ENCODE measurements at regions not wholly inside any gene's neighbourhood (a gene's known extent, or its start where the extent isn't known, plus 50 kb on each side); places are given as distances from the start of the nearest gene placed in this dataset.

GRCh38 chr1:168867941-168868634 lies 139.1 kb upstream of the DPT start:
- ChIA-PET POLR2A (no interaction called here), CTCF (no interaction called here)
- no peak for TF ChIP-seq CTCF (IDR thresholded peaks at IDR 0.05)
- Histone ChIP-seq H3K9me3 (ENCODE audit: control insufficient read depth in 1 of 2, insufficient read depth in 1 of 2, low read length in 2 of 2) (peaks cover 0 to 11% of the 10 kb centered on the region in 2 experiments), H3K27ac (ENCODE audit: low read depth in 1 of 2, low read length in 2 of 2) (no peak overlapping the region), H3K27me3 (ENCODE audit: control insufficient read depth in 1 of 2, insufficient read depth in 2 of 2, low read length in 2 of 2) (no peaks in the 10 kb centered on the region), H3K4me1 (ENCODE audit: insufficient read depth, low read length) (no peaks in the 10 kb centered on the region), H3K36me3 (ENCODE audit: insufficient read depth, low read length) (no peaks in the 10 kb centered on the region), H3K4me3 (ENCODE audit: low read length) (no peak overlapping the region)
- DNase-seq (no peak), ATAC-seq (ENCODE audit: poor library complexity) (no peak)
- H3K36me3 Mint-ChIP-seq (ENCODE audit: low read depth) = no peaks in the 10 kb centered on the region
- H3K4me1 Mint-ChIP-seq (ENCODE audit: low read depth) = no peaks in the 10 kb centered on the region
- no peaks in the 10 kb centered on the region for H3K27me3 Mint-ChIP-seq
- no peak overlapping the region for H3K4me3 Mint-ChIP-seq
- H3K9me3 Mint-ChIP-seq = peaks cover 3% of the 10 kb centered on the region
- intact Hi-C loops (cut with DNase I, micrococcal nuclease) = no loop called here
- H3K27ac Mint-ChIP-seq = no peak overlapping the region

DNA sequence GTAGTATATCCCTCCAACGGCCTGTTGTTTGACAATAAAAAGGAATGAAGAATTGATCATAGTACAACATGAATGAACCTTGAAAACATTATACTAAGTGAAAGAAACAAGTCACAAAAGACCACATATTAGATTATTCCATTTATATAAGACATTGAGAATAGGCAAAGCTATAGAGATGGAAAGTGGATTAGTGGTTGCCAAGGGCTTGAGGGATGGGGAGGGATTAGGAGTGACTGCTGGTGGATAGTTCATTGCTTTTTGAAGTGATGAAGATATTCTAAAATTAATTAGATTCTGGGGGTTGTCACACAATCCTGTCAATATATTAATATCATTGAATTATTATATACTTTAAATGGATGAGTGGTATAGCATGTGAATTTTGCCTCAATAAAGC lies 142.5 kb upstream of the DPT start:
- no peak for ATAC-seq (ENCODE audit: poor library complexity)
- POLR2A ChIA-PET = no interaction called here
- Mint-ChIP-seq H3K36me3 (ENCODE audit: low read depth) (no peaks in the 10 kb centered on the region), H3K9me3 (no peaks in the 10 kb centered on the region), H3K4me1 (ENCODE audit: low read depth) (no peaks in the 10 kb centered on the region), H3K4me3 (no peak overlapping the region), H3K27me3 (no peaks in the 10 kb centered on the region), H3K27ac (no peak overlapping the region)
- H3K27me3 ChIP-seq (ENCODE audit: control insufficient read depth in 1 of 2, insufficient read depth in 2 of 2, low read length in 2 of 2) = no peaks in the 10 kb centered on the region
- no peak overlapping the region for H3K4me3 ChIP-seq (ENCODE audit: low read length)
- no peak for DNase-seq
- no peaks in the 10 kb centered on the region for H3K4me1 ChIP-seq (ENCODE audit: insufficient read depth, low read length)
- intact Hi-C loops (cut with DNase I, micrococcal nuclease) = no loop called here
- H3K36me3 ChIP-seq (ENCODE audit: insufficient read depth, low read length) = no peaks in the 10 kb centered on the region
- CTCF ChIA-PET = no interaction called here
- H3K9me3 ChIP-seq (ENCODE audit: control insufficient read depth in 1 of 2, insufficient read depth in 1 of 2, low read length in 2 of 2) = no peaks in the 10 kb centered on the region
- H3K27ac ChIP-seq (ENCODE audit: low read depth in 1 of 2, low read length in 2 of 2) = no peak overlapping the region
- no peak for TF ChIP-seq CTCF (IDR thresholded peaks at IDR 0.05)

DNA sequence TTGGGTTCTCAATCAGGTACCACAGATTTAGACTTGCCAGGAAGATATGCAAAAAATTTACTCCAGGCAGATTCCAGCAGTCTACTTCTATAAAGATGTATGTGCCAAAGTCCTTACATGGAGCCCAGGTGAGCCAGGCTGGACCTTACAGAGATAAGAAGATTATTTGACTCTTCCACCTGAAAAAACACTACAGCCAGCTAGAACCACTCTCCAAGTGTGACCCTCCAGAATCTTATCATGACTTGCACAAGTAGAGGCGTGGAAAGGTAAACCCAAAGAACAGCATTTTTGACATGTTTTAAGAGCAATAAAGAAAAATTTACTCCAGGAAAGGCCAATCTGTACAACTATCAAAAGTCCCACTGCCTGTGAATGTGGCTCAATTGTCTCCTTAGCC lies 146.8 kb upstream of the DPT start:
- Histone ChIP-seq H3K9me3 (ENCODE audit: control insufficient read depth in 1 of 2, insufficient read depth in 1 of 2, low read length in 2 of 2) (no peaks in the 10 kb centered on the region), H3K36me3 (ENCODE audit: insufficient read depth, low read length) (no peaks in the 10 kb centered on the region), H3K4me3 (ENCODE audit: low read length) (no peak overlapping the region), H3K4me1 (ENCODE audit: insufficient read depth, low read length) (no peaks in the 10 kb centered on the region), H3K27ac (ENCODE audit: low read depth in 1 of 2, low read length in 2 of 2) (no peak overlapping the region), H3K27me3 (ENCODE audit: control insufficient read depth in 1 of 2, insufficient read depth in 2 of 2, low read length in 2 of 2) (no peaks in the 10 kb centered on the region)
- ChIA-PET POLR2A (no interaction called here), CTCF (no interaction called here)
- intact Hi-C loops (cut with DNase I, micrococcal nuclease) = no loop called here
- Mint-ChIP-seq H3K9me3 (no peaks in the 10 kb centered on the region), H3K27ac (no peak overlapping the region), H3K27me3 (no peaks in the 10 kb centered on the region), H3K4me1 (ENCODE audit: low read depth) (no peaks in the 10 kb centered on the region), H3K36me3 (ENCODE audit: low read depth) (no peaks in the 10 kb centered on the region), H3K4me3 (no peak overlapping the region)
- DNase-seq (no peak), ATAC-seq (ENCODE audit: poor library complexity) (no peak)
- no peak for TF ChIP-seq CTCF (IDR thresholded peaks at IDR 0.05)
